HEK293 (cell line): ENCODE measurements at regions not wholly inside any gene's neighbourhood (a gene's known extent, or its start where the extent isn't known, plus 50 kb on each side); places are given as distances from the start of the nearest gene placed in this dataset.

Experiments
- CTCF ChIA-PET: fragments of 350-600 bp; formaldehyde crosslinking; extraction: SDS; loops from one replicate; lab custom pipeline; 2021; ENCODE audit warnings: antibody characterized with exemption; lab: Yijun Ruan, JAX
- POLR2A ChIA-PET: fragments of 300-600 bp; formaldehyde crosslinking; extraction: SDS; loops from one replicate; lab custom pipeline; 2020; ENCODE audit warnings: antibody characterized with exemption, inconsistent platforms; lab: Yijun Ruan, JAX
- H3K27ac ChIP-seq: fragments of 200-500 bp; sonication (Bioruptor generic); 2 replicates; pipeline ENCODE4 v1.5.1; 2014; ENCODE audit warnings: low read depth, low read length, control low read depth, inconsistent platforms; ENCODE audit errors: extremely low read depth
- H3K36me3 ChIP-seq, 2 experiments: fragments of 200-500 bp in 1 of 2; sonication (Bioruptor generic) in 1 of 2; 1 replicate in 1 of 2; 2 replicates in 1 of 2; pipeline ENCODE4 v1.5.1; 2014 to 2017; ENCODE audit warnings: inconsistent platforms in 2 of 2, low read length in 2 of 2; ENCODE audit not compliant: control insufficient read depth in 2 of 2, insufficient read depth in 1 of 2
- H3K4me1 ChIP-seq: fragments of 200-500 bp; sonication (Bioruptor generic); 2 replicates; pipeline ENCODE4 v1.5.1; 2014; ENCODE audit warnings: mild to moderate bottlenecking, low read length, inconsistent platforms; ENCODE audit not compliant: control insufficient read depth, insufficient read depth
- H3K4me3 ChIP-seq: 2 replicates; pipeline ENCODE4 v1.5.1; 2011; ENCODE audit warnings: low read depth, mild to moderate bottlenecking, control low read depth, low read length, moderate library complexity
- H3K9me3 ChIP-seq: fragments of 200-500 bp; sonication (Bioruptor generic); 2 replicates; pipeline ENCODE4 v1.5.1; 2014; ENCODE audit warnings: low read depth, low read length, inconsistent platforms; ENCODE audit not compliant: control insufficient read depth, insufficient read depth
- FEZF1 ChIP-seq: fragments of 450-650 bp; formaldehyde crosslinking; IDR thresholded peaks from 2 replicates; pipeline ENCODE4 v1.5.1; 2016; ENCODE audit warnings: missing biosample characterization, missing genetic modification characterization
- GLIS2 ChIP-seq: fragments of 450-650 bp; formaldehyde crosslinking; IDR thresholded peaks from 2 replicates; pipeline ENCODE4 v1.5.1; 2016; ENCODE audit warnings: missing biosample characterization, missing genetic modification characterization
- KLF16 ChIP-seq: fragments of 450-650 bp; formaldehyde crosslinking; IDR thresholded peaks from 2 replicates; pipeline ENCODE4 v1.5.1; 2017; ENCODE audit warnings: missing biosample characterization, missing genetic modification characterization
- OVOL3 ChIP-seq: fragments of 450-650 bp; formaldehyde crosslinking; IDR thresholded peaks from 2 replicates; pipeline ENCODE4 v1.5.1; 2016; ENCODE audit warnings: missing biosample characterization, missing genetic modification characterization
- SETDB1 ChIP-seq: IDR thresholded peaks from one replicate; pipeline ENCODE4 v1.6.1; 2017; ENCODE audit warnings: mild to moderate bottlenecking, low read length, moderate library complexity, mixed read lengths; ENCODE audit not compliant: insufficient read length
- ZBTB7A ChIP-seq: fragments of 450-650 bp; formaldehyde crosslinking; IDR thresholded peaks from 2 replicates; pipeline ENCODE4 v1.5.1; 2016; ENCODE audit warnings: low read depth, missing biosample characterization, missing genetic modification characterization
- ZFP3 ChIP-seq: fragments of 450-650 bp; formaldehyde crosslinking; IDR thresholded peaks from 2 replicates; pipeline ENCODE4 v1.5.1; 2016; ENCODE audit warnings: low read depth, missing biosample characterization, missing genetic modification characterization
- ZNF121 ChIP-seq: fragments of 450-650 bp; formaldehyde crosslinking; IDR thresholded peaks from 2 replicates; pipeline ENCODE4 v1.5.1; 2016; ENCODE audit warnings: missing biosample characterization, missing genetic modification characterization
- ZNF146 ChIP-seq: fragments of 450-650 bp; formaldehyde crosslinking; IDR thresholded peaks from 2 replicates; pipeline ENCODE4 v1.5.1; 2016; ENCODE audit warnings: missing biosample characterization, missing genetic modification characterization
- ZNF16 ChIP-seq: fragments of 450-650 bp; formaldehyde crosslinking; IDR thresholded peaks from 2 replicates; pipeline ENCODE4 v1.5.1; 2016; ENCODE audit warnings: low read depth, missing biosample characterization, missing genetic modification characterization
- ZNF266 ChIP-seq: fragments of 450-650 bp; formaldehyde crosslinking; IDR thresholded peaks from 2 replicates; pipeline ENCODE4 v1.5.1; 2016; ENCODE audit warnings: missing biosample characterization, missing genetic modification characterization, low read depth
- ZNF324 ChIP-seq: fragments of 450-650 bp; formaldehyde crosslinking; IDR thresholded peaks from 2 replicates; pipeline ENCODE4 v1.5.1; 2016; ENCODE audit warnings: missing biosample characterization, missing genetic modification characterization
- ZNF350 ChIP-seq: fragments of 450-650 bp; formaldehyde crosslinking; IDR thresholded peaks from 2 replicates; pipeline ENCODE4 v1.5.0; 2017; ENCODE audit warnings: missing biosample characterization, mild to moderate bottlenecking, missing genetic modification characterization
- ZNF37A ChIP-seq: fragments of 450-650 bp; IDR thresholded peaks from 2 replicates; pipeline ENCODE4 v1.5.1; 2018; ENCODE audit warnings: missing biosample characterization, missing genetic modification characterization
- ZNF391 ChIP-seq: fragments of 450-650 bp; formaldehyde crosslinking; IDR thresholded peaks from 2 replicates; pipeline ENCODE4 v1.5.1; 2016; ENCODE audit warnings: low read depth, missing biosample characterization, missing genetic modification characterization, borderline replicate concordance
- ZNF48 ChIP-seq: fragments of 450-650 bp; formaldehyde crosslinking; IDR thresholded peaks from 2 replicates; pipeline ENCODE4 v1.5.1; 2016; ENCODE audit warnings: missing biosample characterization, missing genetic modification characterization
- ZNF548 ChIP-seq: fragments of 450-650 bp; formaldehyde crosslinking; IDR thresholded peaks from 2 replicates; pipeline ENCODE4 v1.5.1; 2016; ENCODE audit warnings: missing biosample characterization, missing genetic modification characterization
- ZNF580 ChIP-seq: fragments of 450-650 bp; formaldehyde crosslinking; IDR thresholded peaks from 2 replicates; pipeline ENCODE4 v1.5.1; 2016; ENCODE audit warnings: missing biosample characterization, missing genetic modification characterization
- ZNF610 ChIP-seq: fragments of 450-650 bp; formaldehyde crosslinking; IDR thresholded peaks from 2 replicates; pipeline ENCODE4 v1.5.1; 2016; ENCODE audit warnings: missing biosample characterization, missing genetic modification characterization, borderline replicate concordance
- ZNF639 ChIP-seq: fragments of 450-650 bp; formaldehyde crosslinking; IDR thresholded peaks from 2 replicates; pipeline ENCODE4 v1.5.1; 2016; ENCODE audit warnings: missing biosample characterization, missing genetic modification characterization
- ZNF701 ChIP-seq: fragments of 450-650 bp; formaldehyde crosslinking; IDR thresholded peaks from 2 replicates; pipeline ENCODE4 v1.5.1; 2016; ENCODE audit warnings: missing biosample characterization, missing genetic modification characterization
- ZSCAN23 ChIP-seq: fragments of 450-650 bp; formaldehyde crosslinking; IDR thresholded peaks from 2 replicates; pipeline ENCODE4 v1.5.1; 2016; ENCODE audit warnings: missing biosample characterization, missing genetic modification characterization
- TF ChIP-seq, protein P1 (sequence below): fragments of 450-650 bp; formaldehyde crosslinking; IDR thresholded peaks from 2 replicates; pipeline ENCODE4 v1.5.1; 2017; ENCODE audit warnings: missing biosample characterization, missing genetic modification characterization
- TF ChIP-seq, protein P2 (sequence below): fragments of 450-650 bp; formaldehyde crosslinking; conservative IDR thresholded peaks from 2 replicates; pipeline ENCODE4 v1.5.1; 2016; ENCODE audit warnings: low read depth, missing biosample characterization, missing genetic modification characterization
- TF ChIP-seq, protein P3 (sequence below): fragments of 450-650 bp; formaldehyde crosslinking; conservative IDR thresholded peaks from 2 replicates; pipeline ENCODE4 v1.5.1; 2016; ENCODE audit warnings: low read depth, missing biosample characterization, missing genetic modification characterization

DNA sequence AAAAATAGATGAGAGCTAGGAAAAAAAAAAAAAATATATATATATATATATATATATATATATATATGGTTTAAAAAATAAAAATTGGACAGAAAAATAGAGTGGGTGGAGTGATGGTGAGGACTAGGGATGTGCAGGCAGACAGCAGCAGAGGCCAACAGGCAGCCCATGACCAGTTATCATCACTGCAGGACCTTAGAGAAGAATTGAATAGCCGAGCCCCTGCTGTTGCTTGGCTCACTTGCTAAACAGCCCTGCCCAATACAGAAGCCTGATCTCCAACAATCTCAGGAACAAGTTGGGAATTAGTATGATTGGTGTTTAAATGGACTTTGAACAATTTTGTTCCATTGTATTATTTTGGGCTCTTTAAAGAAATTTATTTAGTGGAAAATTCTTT lies 967.5 kb upstream of the PIK3C3 start:
- TF ChIP-seq KLF16 (tag by site-specific recombination) (no peak), ZNF266 (tag by site-specific recombination) (no peak), ZNF121 (tag by site-specific recombination) (no peak), ZNF548 (no peak), ZNF701 (tag by site-specific recombination) (no peak), GLIS2 (tag by site-specific recombination) (no peak), ZBTB7A (no peak), ZNF391 (tag by site-specific recombination) (no peak), ZNF37A (tag by site-specific recombination) (no peak), ZNF48 (tag by site-specific recombination) (no peak), ZNF324 (tag by site-specific recombination) (no peak), ZSCAN23 (tag by site-specific recombination) (no peak), ZNF350 (tag by site-specific recombination) (no peak), ZNF146 (tag by site-specific recombination) (no peak), ZNF580 (tag by site-specific recombination) (no peak), ZNF16 (tag by site-specific recombination) (no peak), FEZF1 (tag by site-specific recombination) (no peak)
- TF ChIP-seq, protein P1, sequence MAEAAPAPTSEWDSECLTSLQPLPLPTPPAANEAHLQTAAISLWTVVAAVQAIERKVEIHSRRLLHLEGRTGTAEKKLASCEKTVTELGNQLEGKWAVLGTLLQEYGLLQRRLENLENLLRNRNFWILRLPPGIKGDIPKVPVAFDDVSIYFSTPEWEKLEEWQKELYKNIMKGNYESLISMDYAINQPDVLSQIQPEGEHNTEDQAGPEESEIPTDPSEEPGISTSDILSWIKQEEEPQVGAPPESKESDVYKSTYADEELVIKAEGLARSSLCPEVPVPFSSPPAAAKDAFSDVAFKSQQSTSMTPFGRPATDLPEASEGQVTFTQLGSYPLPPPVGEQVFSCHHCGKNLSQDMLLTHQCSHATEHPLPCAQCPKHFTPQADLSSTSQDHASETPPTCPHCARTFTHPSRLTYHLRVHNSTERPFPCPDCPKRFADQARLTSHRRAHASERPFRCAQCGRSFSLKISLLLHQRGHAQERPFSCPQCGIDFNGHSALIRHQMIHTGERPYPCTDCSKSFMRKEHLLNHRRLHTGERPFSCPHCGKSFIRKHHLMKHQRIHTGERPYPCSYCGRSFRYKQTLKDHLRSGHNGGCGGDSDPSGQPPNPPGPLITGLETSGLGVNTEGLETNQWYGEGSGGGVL (tag by site-specific recombination), result no peak
- TF ChIP-seq, all 188 proteins: peak for 0
- ChIA-PET POLR2A (no interaction called here), CTCF (no interaction called here)
- no peak overlapping the region for H3K4me3 ChIP-seq
- H3K4me1 ChIP-seq, result no peaks in the 10 kb centered on the region
- no peak overlapping the region for H3K27ac ChIP-seq
- H3K36me3 ChIP-seq, result no peaks in the 10 kb centered on the region
- H3K9me3 ChIP-seq, result no peaks in the 10 kb centered on the region

DNA sequence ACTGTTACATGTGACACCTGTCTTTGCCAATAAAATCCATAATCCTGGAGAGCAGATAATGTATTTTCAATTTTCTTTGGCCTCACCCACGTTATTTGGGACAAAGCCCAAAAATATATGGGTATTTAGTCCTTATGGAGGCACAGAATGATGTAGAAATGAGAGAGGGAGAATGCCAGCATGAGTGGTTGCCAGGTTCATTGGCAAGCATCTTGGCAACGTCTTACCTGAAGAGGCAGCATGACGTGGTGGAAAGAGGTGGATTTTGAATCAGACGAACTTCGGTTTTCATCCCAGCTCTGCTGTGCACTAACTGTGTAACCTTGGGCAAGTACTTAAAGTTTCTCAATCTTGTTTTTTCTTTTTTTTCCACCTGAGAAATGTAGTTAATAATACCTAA lies 969.6 kb upstream of the PIK3C3 start:
- Histone ChIP-seq H3K9me3 (no peaks in the 10 kb centered on the region), H3K36me3 (no peaks in the 10 kb centered on the region), H3K27ac (no peak overlapping the region), H3K4me3 (no peak overlapping the region), H3K4me1 (no peaks in the 10 kb centered on the region)
- ChIA-PET CTCF (no interaction called here), POLR2A (no interaction called here)
- TF ChIP-seq ZNF610 (tag by site-specific recombination) (no peak), SETDB1 (no peak), ZFP3 (no peak), ZNF639 (tag by site-specific recombination) (no peak), OVOL3 (no peak), ZNF146 (tag by site-specific recombination) (no peak)
- TF ChIP-seq, protein P2, sequence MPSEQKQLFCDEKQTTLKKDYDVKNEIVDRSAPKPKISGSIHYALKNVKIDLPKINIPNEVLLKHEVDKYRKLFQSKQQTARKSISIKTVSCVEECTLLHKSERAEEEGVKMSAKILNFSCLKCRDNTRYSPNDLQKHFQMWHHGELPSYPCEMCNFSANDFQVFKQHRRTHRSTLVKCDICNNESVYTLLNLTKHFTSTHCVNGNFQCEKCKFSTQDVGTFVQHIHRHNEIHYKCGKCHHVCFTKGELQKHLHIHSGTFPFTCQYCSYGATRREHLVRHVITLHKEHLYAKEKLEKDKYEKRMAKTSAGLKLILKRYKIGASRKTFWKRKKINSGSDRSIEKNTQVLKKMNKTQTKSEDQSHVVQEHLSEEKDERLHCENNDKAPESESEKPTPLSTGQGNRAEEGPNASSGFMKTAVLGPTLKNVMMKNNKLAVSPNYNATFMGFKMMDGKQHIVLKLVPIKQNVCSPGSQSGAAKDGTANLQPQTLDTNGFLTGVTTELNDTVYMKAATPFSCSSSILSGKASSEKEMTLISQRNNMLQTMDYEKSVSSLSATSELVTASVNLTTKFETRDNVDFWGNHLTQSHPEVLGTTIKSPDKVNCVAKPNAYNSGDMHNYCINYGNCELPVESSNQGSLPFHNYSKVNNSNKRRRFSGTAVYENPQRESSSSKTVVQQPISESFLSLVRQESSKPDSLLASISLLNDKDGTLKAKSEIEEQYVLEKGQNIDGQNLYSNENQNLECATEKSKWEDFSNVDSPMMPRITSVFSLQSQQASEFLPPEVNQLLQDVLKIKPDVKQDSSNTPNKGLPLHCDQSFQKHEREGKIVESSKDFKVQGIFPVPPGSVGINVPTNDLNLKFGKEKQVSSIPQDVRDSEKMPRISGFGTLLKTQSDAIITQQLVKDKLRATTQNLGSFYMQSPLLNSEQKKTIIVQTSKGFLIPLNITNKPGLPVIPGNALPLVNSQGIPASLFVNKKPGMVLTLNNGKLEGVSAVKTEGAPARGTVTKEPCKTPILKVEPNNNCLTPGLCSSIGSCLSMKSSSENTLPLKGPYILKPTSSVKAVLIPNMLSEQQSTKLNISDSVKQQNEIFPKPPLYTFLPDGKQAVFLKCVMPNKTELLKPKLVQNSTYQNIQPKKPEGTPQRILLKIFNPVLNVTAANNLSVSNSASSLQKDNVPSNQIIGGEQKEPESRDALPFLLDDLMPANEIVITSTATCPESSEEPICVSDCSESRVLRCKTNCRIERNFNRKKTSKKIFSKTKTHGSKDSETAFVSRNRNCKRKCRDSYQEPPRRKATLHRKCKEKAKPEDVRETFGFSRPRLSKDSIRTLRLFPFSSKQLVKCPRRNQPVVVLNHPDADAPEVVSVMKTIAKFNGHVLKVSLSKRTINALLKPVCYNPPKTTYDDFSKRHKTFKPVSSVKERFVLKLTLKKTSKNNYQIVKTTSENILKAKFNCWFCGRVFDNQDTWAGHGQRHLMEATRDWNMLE, result no peak
- TF ChIP-seq, protein P3, sequence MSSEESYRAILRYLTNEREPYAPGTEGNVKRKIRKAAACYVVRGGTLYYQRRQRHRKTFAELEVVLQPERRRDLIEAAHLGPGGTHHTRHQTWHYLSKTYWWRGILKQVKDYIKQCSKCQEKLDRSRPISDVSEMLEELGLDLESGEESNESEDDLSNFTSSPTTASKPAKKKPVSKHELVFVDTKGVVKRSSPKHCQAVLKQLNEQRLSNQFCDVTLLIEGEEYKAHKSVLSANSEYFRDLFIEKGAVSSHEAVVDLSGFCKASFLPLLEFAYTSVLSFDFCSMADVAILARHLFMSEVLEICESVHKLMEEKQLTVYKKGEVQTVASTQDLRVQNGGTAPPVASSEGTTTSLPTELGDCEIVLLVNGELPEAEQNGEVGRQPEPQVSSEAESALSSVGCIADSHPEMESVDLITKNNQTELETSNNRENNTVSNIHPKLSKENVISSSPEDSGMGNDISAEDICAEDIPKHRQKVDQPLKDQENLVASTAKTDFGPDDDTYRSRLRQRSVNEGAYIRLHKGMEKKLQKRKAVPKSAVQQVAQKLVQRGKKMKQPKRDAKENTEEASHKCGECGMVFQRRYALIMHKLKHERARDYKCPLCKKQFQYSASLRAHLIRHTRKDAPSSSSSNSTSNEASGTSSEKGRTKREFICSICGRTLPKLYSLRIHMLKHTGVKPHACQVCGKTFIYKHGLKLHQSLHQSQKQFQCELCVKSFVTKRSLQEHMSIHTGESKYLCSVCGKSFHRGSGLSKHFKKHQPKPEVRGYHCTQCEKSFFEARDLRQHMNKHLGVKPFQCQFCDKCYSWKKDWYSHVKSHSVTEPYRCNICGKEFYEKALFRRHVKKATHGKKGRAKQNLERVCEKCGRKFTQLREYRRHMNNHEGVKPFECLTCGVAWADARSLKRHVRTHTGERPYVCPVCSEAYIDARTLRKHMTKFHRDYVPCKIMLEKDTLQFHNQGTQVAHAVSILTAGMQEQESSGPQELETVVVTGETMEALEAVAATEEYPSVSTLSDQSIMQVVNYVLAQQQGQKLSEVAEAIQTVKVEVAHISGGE, result no peak
